Left ventricle myocardium inferior (tissue), 1 donor: ENCODE measurements at regions not wholly inside any gene's neighbourhood (a gene's known extent, or its start where the extent isn't known, plus 50 kb on each side); places are given as distances from the start of the nearest gene placed in this dataset.

Source experiments
- DNase-seq: peaks from one replicate; pipeline ENCODE4 v3.0.0-alpha.2; 2020
- H3K27ac ChIP-seq: fragments of 200-600 bp; replicated peaks from 2 replicates; pipeline ENCODE4 v1.8.0; 2021
- H3K27me3 ChIP-seq: fragments of 200-600 bp; 2 replicates; pipeline ENCODE4 v1.8.0; 2021; ENCODE audit warnings: low read depth
- H3K36me3 ChIP-seq: fragments of 200-600 bp; 2 replicates; pipeline ENCODE4 v1.8.0; 2021
- H3K4me1 ChIP-seq: fragments of 200-600 bp; 2 replicates; pipeline ENCODE4 v1.8.0; 2021
- H3K4me3 ChIP-seq: fragments of 200-600 bp; 2 replicates; pipeline ENCODE4 v1.8.0; 2021; ENCODE audit warnings: mild to moderate bottlenecking, moderate library complexity
- H3K9me3 ChIP-seq: fragments of 200-600 bp; replicated peaks from 2 replicates; pipeline ENCODE4 v1.8.0; 2021
- CTCF ChIP-seq: fragments of 200-600 bp; IDR thresholded peaks from 2 replicates; pipeline ENCODE4 v1.8.0; 2021; ENCODE audit warnings: antibody characterized with exemption, mild to moderate bottlenecking, borderline replicate concordance
- intact Hi-C: fragments of 100-400 bp; cut with micrococcal nuclease; formaldehyde crosslinking; loops from one replicate; pipeline ENCODE4 v1.11.0; 2022
- donor health status: DM: no; HTN: yes; CAD: no; lungs with severe emphysema.

DNA sequence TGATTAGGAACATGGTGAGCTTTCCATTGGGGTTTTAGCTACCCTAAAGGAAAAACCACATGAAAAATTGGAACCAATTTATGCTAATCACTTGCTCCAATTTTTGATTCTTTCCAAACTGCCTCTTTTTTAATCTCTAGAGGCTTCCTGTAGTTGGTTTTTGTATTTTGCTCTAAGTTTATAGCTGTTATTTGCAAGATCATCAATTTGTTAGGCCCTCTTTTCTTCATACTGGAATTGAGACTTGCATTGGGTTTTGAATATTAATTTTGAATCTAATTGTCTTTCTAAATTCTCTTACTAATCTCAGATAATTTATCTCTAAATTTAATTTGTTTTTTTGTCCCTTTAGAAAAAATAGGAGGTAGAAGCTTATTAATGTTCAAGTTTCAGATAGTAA lies 713.3 kb downstream of the REEP3 start:
- Histone ChIP-seq H3K36me3 (no peaks in the 10 kb centered on the region), H3K4me3 (no peak overlapping the region), H3K27ac (no peak overlapping the region), H3K9me3 (peaks cover 10% of the 10 kb centered on the region), H3K27me3 (no peaks in the 10 kb centered on the region), H3K4me1 (no peaks in the 10 kb centered on the region)
- intact Hi-C loops: no loop called here
- DNase-seq: no peak
- TF ChIP-seq CTCF: no peak

DNA sequence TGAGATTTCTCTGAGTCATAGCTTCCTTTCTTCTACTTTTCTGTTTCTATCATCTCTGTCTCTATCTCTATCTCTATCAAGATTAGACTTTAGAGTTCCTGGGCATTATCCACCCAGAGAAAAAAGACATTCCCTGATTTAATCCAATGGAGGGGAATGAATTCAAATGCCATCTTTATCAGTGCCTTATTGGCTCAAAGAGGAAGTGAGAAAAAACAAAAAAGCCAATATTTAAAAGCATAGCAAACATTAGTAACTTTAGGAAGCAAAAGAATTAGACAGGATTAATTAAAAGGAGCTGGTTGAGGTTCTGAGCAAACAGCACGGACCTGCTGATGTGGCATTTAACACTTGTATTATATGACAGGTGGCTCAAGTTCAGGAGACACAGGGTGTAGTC lies 736.5 kb downstream of the REEP3 start:
- intact Hi-C loops: no loop called here
- no peak for TF ChIP-seq CTCF
- H3K27ac ChIP-seq: no peak overlapping the region
- DNase-seq: no peak
- no peaks in the 10 kb centered on the region for H3K9me3 ChIP-seq
- no peak overlapping the region for H3K4me3 ChIP-seq
- H3K4me1 ChIP-seq: no peaks in the 10 kb centered on the region
- no peaks in the 10 kb centered on the region for H3K27me3 ChIP-seq
- no peaks in the 10 kb centered on the region for H3K36me3 ChIP-seq

- DNase-seq: no peak
- H3K27ac ChIP-seq: no peak overlapping the region
Observed at GRCh38 chr10:64261092-64261491, 739.9 kb downstream of the REEP3 start.

DNA sequence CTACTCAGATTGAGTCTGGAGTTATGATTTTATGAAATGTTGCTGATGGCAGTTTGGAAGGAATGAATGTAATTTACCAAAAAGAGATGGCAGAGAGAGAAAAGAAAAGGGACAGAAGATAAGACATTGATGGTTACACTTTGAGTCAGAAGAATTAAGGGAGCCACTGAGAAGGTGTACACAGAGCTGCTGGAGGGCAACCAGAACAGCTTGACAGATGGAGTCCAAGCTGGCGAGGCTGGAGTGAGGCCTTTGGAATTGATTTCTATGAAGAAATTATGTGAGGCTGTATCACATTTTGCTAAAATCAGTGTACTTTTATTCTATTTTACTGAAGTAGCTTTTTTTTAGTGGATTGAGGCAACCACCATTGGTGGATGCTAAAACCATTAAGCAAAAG lies 740.5 kb downstream of the REEP3 start:
- no peak for TF ChIP-seq CTCF
- no peaks in the 10 kb centered on the region for H3K36me3 ChIP-seq
- no peaks in the 10 kb centered on the region for H3K27me3 ChIP-seq
- intact Hi-C loops: no loop called here
- no peak overlapping the region for H3K27ac ChIP-seq
- H3K4me1 ChIP-seq: no peaks in the 10 kb centered on the region
- no peaks in the 10 kb centered on the region for H3K9me3 ChIP-seq
- no peak for DNase-seq
- H3K4me3 ChIP-seq: no peak overlapping the region

More at GRCh38 chr10:64261092-64261491, 739.9 kb downstream of the REEP3 start:
- H3K9me3 ChIP-seq: no peaks in the 10 kb centered on the region
- TF ChIP-seq CTCF: no peak
- intact Hi-C loops: no loop called here
- H3K4me1 ChIP-seq: no peaks in the 10 kb centered on the region
- H3K36me3 ChIP-seq: no peaks in the 10 kb centered on the region
- no peaks in the 10 kb centered on the region for H3K27me3 ChIP-seq
- H3K4me3 ChIP-seq: no peak overlapping the region

- intact Hi-C loops: no loop called here
- Histone ChIP-seq H3K4me3 (no peak overlapping the region), H3K36me3 (no peaks in the 10 kb centered on the region), H3K27me3 (no peaks in the 10 kb centered on the region), H3K4me1 (no peaks in the 10 kb centered on the region), H3K27ac (no peak overlapping the region), H3K9me3 (no peaks in the 10 kb centered on the region)
- no peak for TF ChIP-seq CTCF
- no peak for DNase-seq
Observed at GRCh38 chr10:64265961-64266360, 744.8 kb downstream of the REEP3 start.

GRCh38 chr10:64271508-64271907 lies 750.3 kb downstream of the REEP3 start:
- no peak for TF ChIP-seq CTCF
- Histone ChIP-seq H3K36me3 (no peaks in the 10 kb centered on the region), H3K4me1 (no peaks in the 10 kb centered on the region), H3K4me3 (no peak overlapping the region), H3K9me3 (no peaks in the 10 kb centered on the region), H3K27me3 (no peaks in the 10 kb centered on the region), H3K27ac (no peak overlapping the region)
- intact Hi-C loops: no loop called here
- no peak for DNase-seq
